Fibroblast of lung (primary cell): ENCODE measurements at regions not wholly inside any gene's neighbourhood (a gene's known extent, or its start where the extent isn't known, plus 50 kb on each side); places are given as distances from the start of the nearest gene placed in this dataset.

Source experiments
- DNase-seq, 2 donors: peaks; one replicate each; pipeline versions ENCODE4 v3.0.0 to v3.0.0-alpha.2; 2010; ENCODE audit warnings: low read depth in 2 of 2
- H2AFZ ChIP-seq: 2 replicates; pipeline ENCODE4 v1.5.1; 2012; ENCODE audit warnings: low read length, control low read depth, inconsistent platforms
- H3K27ac ChIP-seq: 2 replicates; pipeline ENCODE4 v1.5.1; 2011; ENCODE audit warnings: low read length, control low read depth; ENCODE audit not compliant: insufficient read depth
- H3K27me3 ChIP-seq: 2 replicates; pipeline ENCODE4 v1.5.1; 2011; ENCODE audit warnings: mild to moderate bottlenecking, low read length; ENCODE audit not compliant: control insufficient read depth, insufficient read depth
- H3K36me3 ChIP-seq: 2 replicates; pipeline ENCODE4 v1.5.1; 2011; ENCODE audit warnings: low read length; ENCODE audit not compliant: control insufficient read depth, insufficient read depth
- H3K4me1 ChIP-seq: 2 replicates; pipeline ENCODE4 v1.5.1; 2011; ENCODE audit warnings: low read length; ENCODE audit not compliant: control insufficient read depth, insufficient read depth; ENCODE audit errors: extremely low read depth
- H3K4me2 ChIP-seq: 2 replicates; pipeline ENCODE4 v1.5.1; 2011; ENCODE audit warnings: low read length, control low read depth; ENCODE audit not compliant: insufficient read depth; ENCODE audit errors: extremely low read depth
- H3K4me3 ChIP-seq, 4 experiments: fragments of 200-600 bp in 1 of 4; sonication (generic) in 1 of 4; replicated peaks in 1 of 4; 2 replicates each; pipeline ENCODE4 v1.5.1; 2011 to 2016; ENCODE audit warnings: low read length in 4 of 4, low read depth in 3 of 4, mild to moderate bottlenecking in 3 of 4, control low read depth in 2 of 4, inconsistent platforms in 1 of 4, mixed read lengths in 1 of 4; ENCODE audit not compliant: insufficient read depth in 1 of 4; ENCODE audit errors: control extremely low read depth in 1 of 4
- H3K79me2 ChIP-seq: 2 replicates; pipeline ENCODE4 v1.5.1; 2012; ENCODE audit warnings: mild to moderate bottlenecking, low read length, inconsistent platforms; ENCODE audit not compliant: control insufficient read depth, insufficient read depth
- H3K9ac ChIP-seq: 2 replicates; pipeline ENCODE4 v1.5.1; 2011; ENCODE audit warnings: mild to moderate bottlenecking, low read length, control low read depth; ENCODE audit not compliant: insufficient read depth
- H3K9me3 ChIP-seq: 2 replicates; pipeline ENCODE4 v1.5.1; 2012; ENCODE audit warnings: low read depth, low read length; ENCODE audit not compliant: control insufficient read depth, insufficient read depth
- H4K20me1 ChIP-seq: 2 replicates; pipeline ENCODE4 v1.5.1; 2011; ENCODE audit warnings: low read length; ENCODE audit not compliant: control insufficient read depth, insufficient read depth; ENCODE audit errors: extremely low read depth
- EZH2 ChIP-seq: IDR thresholded peaks from 2 replicates; pipeline ENCODE4 v1.5.1; 2012; ENCODE audit warnings: low read length, control low read depth, mild to moderate bottlenecking; ENCODE audit errors: missing control alignments
- TF ChIP-seq, protein P1 (sequence below), 2 donors: IDR thresholded peaks in 1 of 2; conservative IDR thresholded peaks in 1 of 2; 1 replicate in 1 of 2; 2 replicates in 1 of 2; pipeline ENCODE4 v1.5.1; 2011 to 2012; ENCODE audit warnings: low read length in 2 of 2, control low read depth in 1 of 2, inconsistent platforms in 1 of 2, low read depth in 1 of 2, mild to moderate bottlenecking in 1 of 2

DNA sequence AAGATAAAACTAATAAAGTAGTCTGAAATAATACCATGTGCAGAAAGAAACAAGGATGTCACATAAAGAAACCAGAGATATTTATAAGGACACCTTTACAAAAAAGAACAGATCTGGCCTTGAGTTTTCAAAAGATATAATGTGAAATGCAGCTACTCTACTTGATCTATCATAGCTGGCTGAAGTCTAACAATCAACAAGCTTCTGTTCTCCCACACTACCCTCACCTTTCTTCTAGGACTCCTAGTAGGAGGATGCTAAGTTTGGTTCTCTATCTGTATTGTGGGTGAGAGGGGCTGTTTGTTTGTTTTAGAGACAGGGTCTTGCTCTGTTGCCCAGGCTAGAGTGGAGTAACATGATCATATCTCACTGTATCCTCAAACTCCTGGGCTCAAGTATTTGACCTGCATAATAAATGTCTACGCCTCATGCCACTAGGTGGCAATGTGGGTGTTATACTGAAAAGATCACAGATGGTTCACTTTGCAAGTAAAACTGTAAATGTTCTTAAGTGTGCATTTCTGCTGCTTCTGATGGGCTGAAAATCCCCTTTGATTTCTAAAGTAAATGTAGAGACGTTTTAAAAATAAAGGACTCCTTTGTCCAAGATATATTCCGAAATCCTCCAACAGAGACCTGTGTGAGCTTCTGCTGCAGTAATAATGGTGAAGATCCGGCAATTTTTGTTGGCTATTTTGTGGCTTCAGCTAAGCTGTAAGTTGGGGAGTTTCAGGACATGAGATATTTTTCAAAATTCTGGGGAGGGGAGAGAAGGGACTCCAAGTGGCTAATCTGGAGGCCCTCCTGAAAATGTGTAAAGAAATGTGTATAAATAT lies 269.3 kb downstream of the DAD1 start:
- Histone ChIP-seq H3K27me3 (no peaks in the 10 kb centered on the region), H2AFZ (no peak overlapping the region), H3K79me2 (no peaks in the 10 kb centered on the region), H3K36me3 (no peaks in the 10 kb centered on the region), H3K27ac (no peak overlapping the region), H3K4me3 (no peak overlapping the region), H3K4me2 (no peak overlapping the region), H3K9ac (no peak overlapping the region), H3K9me3 (no peaks in the 10 kb centered on the region), H4K20me1 (no peaks in the 10 kb centered on the region), H3K4me1 (no peaks in the 10 kb centered on the region)
- TF ChIP-seq EZH2 = no peak
- TF ChIP-seq, protein P1, sequence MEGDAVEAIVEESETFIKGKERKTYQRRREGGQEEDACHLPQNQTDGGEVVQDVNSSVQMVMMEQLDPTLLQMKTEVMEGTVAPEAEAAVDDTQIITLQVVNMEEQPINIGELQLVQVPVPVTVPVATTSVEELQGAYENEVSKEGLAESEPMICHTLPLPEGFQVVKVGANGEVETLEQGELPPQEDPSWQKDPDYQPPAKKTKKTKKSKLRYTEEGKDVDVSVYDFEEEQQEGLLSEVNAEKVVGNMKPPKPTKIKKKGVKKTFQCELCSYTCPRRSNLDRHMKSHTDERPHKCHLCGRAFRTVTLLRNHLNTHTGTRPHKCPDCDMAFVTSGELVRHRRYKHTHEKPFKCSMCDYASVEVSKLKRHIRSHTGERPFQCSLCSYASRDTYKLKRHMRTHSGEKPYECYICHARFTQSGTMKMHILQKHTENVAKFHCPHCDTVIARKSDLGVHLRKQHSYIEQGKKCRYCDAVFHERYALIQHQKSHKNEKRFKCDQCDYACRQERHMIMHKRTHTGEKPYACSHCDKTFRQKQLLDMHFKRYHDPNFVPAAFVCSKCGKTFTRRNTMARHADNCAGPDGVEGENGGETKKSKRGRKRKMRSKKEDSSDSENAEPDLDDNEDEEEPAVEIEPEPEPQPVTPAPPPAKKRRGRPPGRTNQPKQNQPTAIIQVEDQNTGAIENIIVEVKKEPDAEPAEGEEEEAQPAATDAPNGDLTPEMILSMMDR (conservative IDR thresholded peaks at IDR 0.05 in 1 of 2, IDR thresholded peaks at IDR 0.05 in 1 of 2; ENCODE audit: low read depth in 1 of 2, low read length in 2 of 2) = peak; percentile 62 to 73
- peak; percentile 53 to 63 for DNase-seq

DNA sequence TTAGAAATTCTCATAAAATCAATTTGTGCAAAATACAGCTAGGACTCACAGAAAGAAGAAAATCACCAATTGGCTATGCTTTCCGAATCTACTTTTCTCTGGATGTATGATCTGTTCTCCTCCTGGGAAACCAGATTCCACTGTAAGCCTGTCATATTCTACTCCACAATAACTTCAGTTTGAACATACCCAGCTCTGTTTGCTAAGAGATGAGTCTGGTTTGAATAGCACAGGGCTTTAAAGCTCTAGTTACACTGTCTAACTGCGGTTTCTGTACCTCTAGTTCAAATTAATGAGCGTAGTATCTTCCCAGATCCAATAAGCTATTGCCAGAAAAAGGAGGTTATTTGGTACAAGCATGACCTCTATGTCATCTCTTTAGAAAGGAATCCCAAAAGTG lies 270.1 kb downstream of the DAD1 start:
- Histone ChIP-seq H3K4me3 (no peak overlapping the region), H2AFZ (no peak overlapping the region), H3K4me1 (no peaks in the 10 kb centered on the region), H4K20me1 (no peaks in the 10 kb centered on the region), H3K27ac (no peak overlapping the region), H3K9ac (no peak overlapping the region), H3K4me2 (no peak overlapping the region), H3K27me3 (no peaks in the 10 kb centered on the region), H3K79me2 (no peaks in the 10 kb centered on the region), H3K36me3 (no peaks in the 10 kb centered on the region), H3K9me3 (no peaks in the 10 kb centered on the region)
- DNase-seq = no peak
- TF ChIP-seq, protein P1 (conservative IDR thresholded peaks at IDR 0.05 in 1 of 2, IDR thresholded peaks at IDR 0.05 in 1 of 2; ENCODE audit: low read depth in 1 of 2, low read length in 2 of 2) = no peak
- no peak for TF ChIP-seq EZH2

DNA sequence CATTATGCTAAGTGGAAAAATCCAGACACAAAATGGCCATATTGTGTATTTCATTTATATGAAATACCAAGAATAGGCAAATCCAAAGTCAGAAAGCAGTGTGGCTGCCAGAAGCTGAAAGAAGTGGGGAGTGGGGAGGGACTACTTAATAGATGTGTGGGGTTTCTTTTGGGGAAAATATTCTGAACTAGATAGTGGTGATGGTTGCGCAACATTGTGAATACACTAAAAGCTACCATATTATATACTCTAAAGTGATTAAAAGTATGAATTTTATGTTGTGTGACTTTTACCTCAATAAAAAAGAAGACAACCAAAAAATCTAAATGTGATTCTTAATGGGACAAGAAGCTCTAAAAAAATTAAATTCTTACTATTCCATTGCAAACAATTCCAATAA lies 272.6 kb downstream of the DAD1 start:
- TF ChIP-seq, protein P1 (conservative IDR thresholded peaks at IDR 0.05 in 1 of 2, IDR thresholded peaks at IDR 0.05 in 1 of 2; ENCODE audit: low read depth in 1 of 2, low read length in 2 of 2) = no peak
- no peak for TF ChIP-seq EZH2
- Histone ChIP-seq H4K20me1 (no peaks in the 10 kb centered on the region), H3K36me3 (no peaks in the 10 kb centered on the region), H3K4me2 (no peak overlapping the region), H3K79me2 (no peaks in the 10 kb centered on the region), H3K27ac (no peak overlapping the region), H3K4me3 (no peak overlapping the region), H3K4me1 (no peaks in the 10 kb centered on the region), H3K27me3 (no peaks in the 10 kb centered on the region), H2AFZ (no peak overlapping the region), H3K9me3 (no peaks in the 10 kb centered on the region), H3K9ac (no peak overlapping the region)
- no peak for DNase-seq
